ENCODE measurements at regions not wholly inside any gene's neighbourhood (a gene's known extent, or its start where the extent isn't known, plus 50 kb on each side); places are given as distances from the start of the nearest gene placed in this dataset.

DNA sequence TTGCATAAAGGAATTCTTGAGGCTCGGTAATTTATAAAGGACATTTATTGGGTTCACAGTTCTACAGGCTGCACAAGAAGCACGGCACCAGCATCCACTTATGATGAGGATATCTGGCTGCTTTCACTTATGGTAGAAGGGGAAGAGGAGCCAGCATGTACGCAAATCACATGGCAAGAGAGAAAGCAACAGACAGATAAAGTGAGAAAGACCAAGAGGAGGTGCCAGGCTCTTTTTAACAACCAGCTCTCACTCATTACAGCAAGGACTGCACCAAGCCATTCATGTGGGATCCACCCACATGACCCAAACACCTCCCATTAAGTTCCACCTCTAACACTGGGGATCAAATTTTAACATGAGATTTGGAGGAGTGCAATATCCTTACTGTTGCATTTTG, 1198.2 kb downstream of the ADGRL3 start:
- Histone ChIP-seq H2AFZ (replicated peaks; ENCODE audit: low read length, poor library complexity) (no peak overlapping the region), H4K5ac (ENCODE audit: low read depth, low read length) (no peak overlapping the region), H2BK15ac (ENCODE audit: low read depth, low read length) (no peak overlapping the region), H3K9me1 (ENCODE audit: insufficient read depth, low read length) (no peaks in the 10 kb centered on the region), H4K20me1 (ENCODE audit: insufficient read depth, low read length) (no peaks in the 10 kb centered on the region), H3K9me3 (ENCODE audit: control insufficient read depth, insufficient read depth, low read length) (peaks cover 3% of the 10 kb centered on the region), H2AK5ac (ENCODE audit: low read depth, low read length) (no peak overlapping the region), H3K14ac (replicated peaks; ENCODE audit: low read depth, low read length) (no peak overlapping the region), H3K4me1 (ENCODE audit: control insufficient read depth, insufficient read depth, low read length) (no peaks in the 10 kb centered on the region), H3K36me3 (ENCODE audit: control insufficient read depth, insufficient read depth, low read length) (no peaks in the 10 kb centered on the region), H2BK120ac (ENCODE audit: low read depth, low read length) (no peak overlapping the region), H2AK9ac (replicated peaks; ENCODE audit: low read depth, low read length, poor library complexity) (no peak overlapping the region), H3K9ac (ENCODE audit: low read depth, low read length) (no peak overlapping the region), H3K27ac (ENCODE audit: insufficient read depth, low read length) (no peak overlapping the region), H3K4ac (ENCODE audit: low read depth, low read length) (no peak overlapping the region), H4K91ac (ENCODE audit: insufficient read depth, low read depth, low read length) (no peak overlapping the region), H3K4me3 (ENCODE audit: insufficient read depth, low read depth, low read length) (no peak overlapping the region), H3K56ac (ENCODE audit: extremely low read depth, insufficient read depth, low read length) (no peak overlapping the region), H3K79me1 (ENCODE audit: low read depth in 1 of 2, low read length in 2 of 2) (no peaks in the 10 kb centered on the region), H3K18ac (ENCODE audit: low read depth, low read length) (no peak overlapping the region), H3K23ac (ENCODE audit: low read depth, low read length) (no peak overlapping the region), H3K27me3 (ENCODE audit: control insufficient read depth, insufficient read depth, low read length) (no peaks in the 10 kb centered on the region), H3K4me2 (ENCODE audit: low read depth, low read length) (no peak overlapping the region), H2BK20ac (ENCODE audit: low read depth, low read length) (no peak overlapping the region), H2BK5ac (ENCODE audit: low read depth, low read length, poor library complexity, severe bottlenecking) (no peak overlapping the region), H4K8ac (ENCODE audit: low read depth in 2 of 2, low read length in 2 of 2) (no peak overlapping the region)
- BruUV-seq (replicated peaks) = no TSS peak
- DNase-seq = no peak
- no peak for TF ChIP-seq BHLHE40 (IDR thresholded peaks at IDR 0.05; ENCODE audit: low read depth, low read length)
- no peak for TF ChIP-seq NFE2L2 (IDR thresholded peaks at IDR 0.05; ENCODE audit: low read depth, low read length)
- TF ChIP-seq, protein P1, sequence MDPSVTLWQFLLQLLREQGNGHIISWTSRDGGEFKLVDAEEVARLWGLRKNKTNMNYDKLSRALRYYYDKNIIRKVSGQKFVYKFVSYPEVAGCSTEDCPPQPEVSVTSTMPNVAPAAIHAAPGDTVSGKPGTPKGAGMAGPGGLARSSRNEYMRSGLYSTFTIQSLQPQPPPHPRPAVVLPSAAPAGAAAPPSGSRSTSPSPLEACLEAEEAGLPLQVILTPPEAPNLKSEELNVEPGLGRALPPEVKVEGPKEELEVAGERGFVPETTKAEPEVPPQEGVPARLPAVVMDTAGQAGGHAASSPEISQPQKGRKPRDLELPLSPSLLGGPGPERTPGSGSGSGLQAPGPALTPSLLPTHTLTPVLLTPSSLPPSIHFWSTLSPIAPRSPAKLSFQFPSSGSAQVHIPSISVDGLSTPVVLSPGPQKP (IDR thresholded peaks at IDR 0.05; ENCODE audit: borderline replicate concordance, low read depth, low read length) = no peak
- TF ChIP-seq, protein P2, sequence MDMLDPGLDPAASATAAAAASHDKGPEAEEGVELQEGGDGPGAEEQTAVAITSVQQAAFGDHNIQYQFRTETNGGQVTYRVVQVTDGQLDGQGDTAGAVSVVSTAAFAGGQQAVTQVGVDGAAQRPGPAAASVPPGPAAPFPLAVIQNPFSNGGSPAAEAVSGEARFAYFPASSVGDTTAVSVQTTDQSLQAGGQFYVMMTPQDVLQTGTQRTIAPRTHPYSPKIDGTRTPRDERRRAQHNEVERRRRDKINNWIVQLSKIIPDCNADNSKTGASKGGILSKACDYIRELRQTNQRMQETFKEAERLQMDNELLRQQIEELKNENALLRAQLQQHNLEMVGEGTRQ (IDR thresholded peaks at IDR 0.05; ENCODE audit: low read depth, low read length) = no peak
- no peak for TF ChIP-seq CHD1 (IDR thresholded peaks at IDR 0.05; ENCODE audit: low read depth, low read length)
- TF ChIP-seq MAFK (IDR thresholded peaks at IDR 0.05; ENCODE audit: low read depth, low read length) = no peak
- TF ChIP-seq MXI1 (IDR thresholded peaks at IDR 0.05; ENCODE audit: borderline replicate concordance, low read depth, low read length) = no peak
- no peak for TF ChIP-seq FOS (IDR thresholded peaks at IDR 0.05; ENCODE audit: low read depth, low read length)
- no peak for TF ChIP-seq MAZ (IDR thresholded peaks at IDR 0.05; ENCODE audit: borderline replicate concordance, low read depth, low read length)
- no peak for TF ChIP-seq CEBPB (IDR thresholded peaks at IDR 0.05; ENCODE audit: low read depth, low read length)
- TF ChIP-seq RCOR1 (IDR thresholded peaks at IDR 0.05; ENCODE audit: insufficient replicate concordance, low read length) = no peak
- no peak for TF ChIP-seq SMC3 (IDR thresholded peaks at IDR 0.05; ENCODE audit: low read depth, low read length)
- no peak for TF ChIP-seq RAD21 (IDR thresholded peaks at IDR 0.05; ENCODE audit: low read length)
- TF ChIP-seq, protein P3, sequence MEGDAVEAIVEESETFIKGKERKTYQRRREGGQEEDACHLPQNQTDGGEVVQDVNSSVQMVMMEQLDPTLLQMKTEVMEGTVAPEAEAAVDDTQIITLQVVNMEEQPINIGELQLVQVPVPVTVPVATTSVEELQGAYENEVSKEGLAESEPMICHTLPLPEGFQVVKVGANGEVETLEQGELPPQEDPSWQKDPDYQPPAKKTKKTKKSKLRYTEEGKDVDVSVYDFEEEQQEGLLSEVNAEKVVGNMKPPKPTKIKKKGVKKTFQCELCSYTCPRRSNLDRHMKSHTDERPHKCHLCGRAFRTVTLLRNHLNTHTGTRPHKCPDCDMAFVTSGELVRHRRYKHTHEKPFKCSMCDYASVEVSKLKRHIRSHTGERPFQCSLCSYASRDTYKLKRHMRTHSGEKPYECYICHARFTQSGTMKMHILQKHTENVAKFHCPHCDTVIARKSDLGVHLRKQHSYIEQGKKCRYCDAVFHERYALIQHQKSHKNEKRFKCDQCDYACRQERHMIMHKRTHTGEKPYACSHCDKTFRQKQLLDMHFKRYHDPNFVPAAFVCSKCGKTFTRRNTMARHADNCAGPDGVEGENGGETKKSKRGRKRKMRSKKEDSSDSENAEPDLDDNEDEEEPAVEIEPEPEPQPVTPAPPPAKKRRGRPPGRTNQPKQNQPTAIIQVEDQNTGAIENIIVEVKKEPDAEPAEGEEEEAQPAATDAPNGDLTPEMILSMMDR (conservative IDR thresholded peaks at IDR 0.05; ENCODE audit: low read depth, low read length) = no peak
- TF ChIP-seq RFX5 (IDR thresholded peaks at IDR 0.05; ENCODE audit: low read depth, low read length) = no peak
- TF ChIP-seq POLR2A (IDR thresholded peaks at IDR 0.05; ENCODE audit: low read depth, low read length) = no peak
- in situ Hi-C loops (cut with MboI; ENCODE audit: low sequenced_read_pairs) (no loop called here), intact Hi-C loops (cut with micrococcal nuclease) (no loop called here), dilution Hi-C loops (cut with HindIII; ENCODE audit: low sequenced_read_pairs, unreplicated experiment) (no loop called here)
- POLR2A ChIA-PET (ENCODE audit: unreplicated experiment) = no interaction called here
- WGBS, 2 experiments (ENCODE audit: extremely low coverage in 2 of 2, insufficient read length in 1 of 2) = no CpG with 5 or more reads among the region's 3 CpGs
- CTCF ChIA-PET = no interaction called here
- ATAC-seq (ENCODE audit: low read depth) = no peak

Measured in IMR-90 (cell line).